ENCODE measurements at regions not wholly inside any gene's neighbourhood (a gene's known extent, or its start where the extent isn't known, plus 50 kb on each side); places are given as distances from the start of the nearest gene placed in this dataset.
A peak's percentile ranks its signal among the peaks of the same experiment; 100 is the strongest.
"Not testable (repeated sequence)": the region's sequence is repeated elsewhere in the genome, so short reads cannot be mapped to it uniquely, and the experiment has no call there.

DNA sequence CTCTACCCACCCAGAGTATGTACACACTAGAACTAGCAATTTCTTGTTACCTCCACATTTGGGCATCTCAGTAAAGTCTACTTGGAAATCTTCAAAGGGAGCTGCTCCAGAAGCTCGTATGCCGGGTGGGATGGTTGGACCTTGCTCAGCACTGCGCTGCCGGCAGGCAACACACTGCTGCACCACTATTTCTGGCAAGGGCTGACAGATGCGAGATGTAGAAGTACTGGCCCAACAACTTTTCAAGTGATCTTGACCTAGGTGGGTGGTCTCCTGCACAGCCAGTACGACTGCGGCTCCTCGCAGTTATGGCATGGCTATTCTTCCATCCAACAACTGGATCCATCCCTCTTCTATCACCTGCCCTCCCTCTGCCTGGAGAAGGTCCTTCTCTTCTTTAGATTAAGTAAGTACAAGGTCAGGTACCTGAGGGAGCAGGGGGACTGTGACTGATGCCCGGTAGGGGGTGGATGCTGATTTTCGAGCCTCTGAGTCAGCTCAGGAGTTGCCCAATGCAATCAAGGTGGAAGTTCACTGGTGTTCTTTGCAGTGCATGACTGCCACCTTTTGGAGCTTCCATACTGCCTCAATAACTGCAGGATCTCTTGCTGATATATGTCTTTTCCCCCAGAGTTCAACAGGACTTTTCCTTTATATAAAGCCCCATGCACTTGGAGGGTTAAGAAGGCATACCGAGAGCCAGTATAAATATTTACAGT is 100.4 kb upstream of the SLC1A4 start:
- H3K27me3 Mint-ChIP-seq: peaks cover 17% of the 10 kb centered on the region
- H3K4me1 Mint-ChIP-seq: no peaks in the 10 kb centered on the region
- ChIA-PET CTCF (interaction anchor here (1.2 kb wide), 1 partner anchor 10 kb away, joined by 3 read pairs; no protein-coding TSS in a partner anchor), POLR2A (interaction anchor here (0.7 kb wide), 1 partner anchor 24 kb away, joined by 3 read pairs; no protein-coding TSS in a partner anchor)
- H3K36me3 Mint-ChIP-seq (ENCODE audit: low read depth): peaks cover 3% of the 10 kb centered on the region
- no peak for DNase-seq
- H3K4me3 Mint-ChIP-seq: no peak overlapping the region
- H3K9me3 Mint-ChIP-seq: peaks cover 4% of the 10 kb centered on the region
- H3K27ac Mint-ChIP-seq: no peak overlapping the region

GRCh38 chr2:64889803-64890202 is 99.4 kb upstream of the SLC1A4 start:
- H3K9me3 Mint-ChIP-seq: peaks cover 4% of the 10 kb centered on the region
- no peak for DNase-seq
- POLR2A ChIA-PET: no interaction called here
- CTCF ChIA-PET: no interaction called here
- H3K27ac Mint-ChIP-seq: no peak overlapping the region
- H3K36me3 Mint-ChIP-seq (ENCODE audit: low read depth): peaks cover 3% of the 10 kb centered on the region
- H3K4me1 Mint-ChIP-seq: no peaks in the 10 kb centered on the region
- peaks cover 24% of the 10 kb centered on the region for H3K27me3 Mint-ChIP-seq
- H3K4me3 Mint-ChIP-seq: no peak overlapping the region

- POLR2A ChIA-PET, CTCF ChIA-PET: not testable (repeated sequence)
Observed at GRCh38 chr2:64896572-64896971, 92.6 kb upstream of the SLC1A4 start.

GRCh38 chr2:64899081-64899865 is 89.9 kb upstream of the SLC1A4 start:
- DNase-seq: no peak
- Mint-ChIP-seq H3K4me3 (no peak overlapping the region), H3K36me3 (ENCODE audit: low read depth) (peaks cover 2% of the 10 kb centered on the region), H3K4me1 (peaks cover 8% of the 10 kb centered on the region), H3K27ac (no peak overlapping the region), H3K27me3 (peaks cover 18% of the 10 kb centered on the region), H3K9me3 (no peaks in the 10 kb centered on the region)
- ChIA-PET POLR2A (no interaction called here), CTCF (no interaction called here)

More at GRCh38 chr2:64896572-64896971, 92.6 kb upstream of the SLC1A4 start:
- H3K4me3 Mint-ChIP-seq; H3K9me3 Mint-ChIP-seq; H3K27ac Mint-ChIP-seq; H3K4me1 Mint-ChIP-seq; DNase-seq; H3K36me3 Mint-ChIP-seq (ENCODE audit: low read depth): not testable (repeated sequence)
- peaks cover 34% of the 10 kb centered on the region for H3K27me3 Mint-ChIP-seq

DNA sequence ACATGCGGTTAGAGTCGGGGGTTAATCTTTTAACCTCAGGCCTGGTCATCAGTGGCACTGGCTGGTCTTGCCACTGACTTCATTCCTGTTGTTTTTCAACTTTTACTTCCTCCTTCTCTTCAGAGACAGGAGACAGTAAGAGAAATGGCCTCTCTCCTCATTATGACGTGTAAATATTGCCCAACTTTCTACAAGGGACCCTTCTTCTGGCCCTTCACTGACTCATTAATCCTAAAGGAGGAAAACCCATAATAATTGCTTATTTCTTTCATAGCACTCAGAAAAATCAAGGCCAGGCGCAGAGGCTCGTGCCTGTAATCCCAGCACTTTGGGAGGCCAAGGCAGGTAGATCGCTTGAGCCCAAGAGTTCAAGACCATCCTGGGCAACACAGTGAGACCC is 89.3 kb upstream of the SLC1A4 start:
- H3K9me3 Mint-ChIP-seq, POLR2A ChIA-PET, DNase-seq: not testable (repeated sequence)

DNA sequence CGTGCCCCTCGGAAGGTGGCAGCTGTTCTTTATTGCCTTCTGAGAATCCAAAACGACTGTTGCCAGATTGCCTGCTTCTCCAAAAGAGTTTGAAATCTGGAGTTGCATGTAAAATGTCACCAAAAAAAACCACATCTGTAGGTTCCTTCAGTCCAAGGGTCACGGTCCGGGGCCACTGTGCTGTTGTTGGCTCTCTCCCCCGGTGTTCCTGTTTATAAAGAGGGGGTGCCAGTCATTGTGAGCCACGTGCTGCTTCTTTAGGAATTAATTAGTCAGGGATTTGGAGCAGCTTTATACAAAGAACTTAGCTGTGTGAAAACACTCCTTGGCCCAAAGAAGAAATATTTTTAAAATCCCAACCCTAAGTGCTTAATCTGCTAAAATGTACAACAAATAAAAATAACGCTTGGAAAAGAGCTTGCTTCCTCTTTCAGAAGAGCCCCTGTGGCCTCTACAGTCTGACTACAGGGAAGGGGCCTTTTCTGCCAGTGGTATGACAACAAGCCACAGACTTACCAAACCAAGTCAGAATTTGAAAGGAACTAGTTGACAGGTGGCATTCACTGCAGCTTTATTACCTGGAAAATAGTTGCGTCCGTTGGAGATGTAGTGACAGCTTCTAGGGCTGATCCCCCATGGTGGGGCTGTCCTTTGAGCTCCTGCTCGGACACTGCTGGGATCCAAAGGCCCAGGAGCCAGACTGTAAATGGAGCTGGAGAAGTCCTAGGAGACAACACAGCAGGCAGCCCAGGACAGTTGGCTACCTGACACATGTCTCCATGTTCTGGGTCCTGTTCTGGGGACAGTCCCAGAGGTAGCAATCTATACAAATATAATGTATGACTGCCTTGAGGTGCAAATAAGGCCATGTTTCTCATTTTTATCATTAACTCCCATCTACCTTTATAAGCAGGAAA is 84.5 kb upstream of the SLC1A4 start:
- DNase-seq: no peak
- Mint-ChIP-seq H3K27ac (no peak overlapping the region), H3K4me3 (no peak overlapping the region), H3K36me3 (ENCODE audit: low read depth) (no peaks in the 10 kb centered on the region), H3K4me1 (peaks cover 1% of the 10 kb centered on the region), H3K9me3 (no peaks in the 10 kb centered on the region), H3K27me3 (peaks cover 8% of the 10 kb centered on the region)
- POLR2A ChIA-PET: no interaction called here
- CTCF ChIA-PET: interaction anchor here (0.6 to 2.0 kb wide), 5 partner anchors 11 to 318 kb away, joined by 3 to 12 read pairs (median 3); no protein-coding TSS in a partner anchor

More for the DNA sequence above, 89.3 kb upstream of the SLC1A4 start:
- not testable (repeated sequence) for H3K36me3 Mint-ChIP-seq (ENCODE audit: low read depth); H3K4me1 Mint-ChIP-seq; H3K27ac Mint-ChIP-seq; H3K4me3 Mint-ChIP-seq
- CTCF ChIA-PET: interaction anchor here (0.6 kb wide), 1 partner anchor 291 kb away, joined by 4 read pairs; no protein-coding TSS in a partner anchor
- H3K27me3 Mint-ChIP-seq: peaks cover 15% of the 10 kb centered on the region

- H3K27me3 Mint-ChIP-seq: peaks cover 8% of the 10 kb centered on the region
- peaks cover 1% of the 10 kb centered on the region for H3K4me1 Mint-ChIP-seq
- ChIA-PET POLR2A (no interaction called here), CTCF (interaction anchor here (1.1 to 2.0 kb wide), 3 partner anchors 10 to 159 kb away, joined by 3 to 12 read pairs (median 3); no protein-coding TSS in a partner anchor)
- no peak for DNase-seq
- no peak overlapping the region for H3K27ac Mint-ChIP-seq
- H3K36me3 Mint-ChIP-seq (ENCODE audit: low read depth): no peaks in the 10 kb centered on the region
- no peaks in the 10 kb centered on the region for H3K9me3 Mint-ChIP-seq
- no peak overlapping the region for H3K4me3 Mint-ChIP-seq
Observed at GRCh38 chr2:64905338-64906024, 83.7 kb upstream of the SLC1A4 start.

- H3K4me1 Mint-ChIP-seq: peaks cover 7% of the 10 kb centered on the region
- H3K9me3 Mint-ChIP-seq: no peaks in the 10 kb centered on the region
- POLR2A ChIA-PET: no interaction called here
- no peak overlapping the region for H3K4me3 Mint-ChIP-seq
- H3K27me3 Mint-ChIP-seq: peaks cover 8% of the 10 kb centered on the region
- CTCF ChIA-PET: interaction anchor here (0.6 to 0.9 kb wide), 2 partner anchors 158 to 229 kb away, joined by 3 to 4 read pairs; no protein-coding TSS in a partner anchor
- DNase-seq: no peak
- no peak overlapping the region for H3K27ac Mint-ChIP-seq
- no peaks in the 10 kb centered on the region for H3K36me3 Mint-ChIP-seq (ENCODE audit: low read depth)
Observed at GRCh38 chr2:64906853-64907536, 82.2 kb upstream of the SLC1A4 start.

- H3K27me3 Mint-ChIP-seq: peaks cover 5% of the 10 kb centered on the region
- H3K27ac Mint-ChIP-seq: no peak overlapping the region
- ChIA-PET CTCF (interaction anchor here (0.9 kb wide), 1 partner anchor 9 kb away, joined by 4 read pairs; no protein-coding TSS in a partner anchor), POLR2A (no interaction called here)
- H3K4me3 Mint-ChIP-seq: no peak overlapping the region
- H3K4me1 Mint-ChIP-seq: peaks cover 11% of the 10 kb centered on the region
- no peak for DNase-seq
- H3K36me3 Mint-ChIP-seq (ENCODE audit: low read depth): no peaks in the 10 kb centered on the region
- no peaks in the 10 kb centered on the region for H3K9me3 Mint-ChIP-seq
Observed at GRCh38 chr2:64908406-64908805, 80.8 kb upstream of the SLC1A4 start.

DNA sequence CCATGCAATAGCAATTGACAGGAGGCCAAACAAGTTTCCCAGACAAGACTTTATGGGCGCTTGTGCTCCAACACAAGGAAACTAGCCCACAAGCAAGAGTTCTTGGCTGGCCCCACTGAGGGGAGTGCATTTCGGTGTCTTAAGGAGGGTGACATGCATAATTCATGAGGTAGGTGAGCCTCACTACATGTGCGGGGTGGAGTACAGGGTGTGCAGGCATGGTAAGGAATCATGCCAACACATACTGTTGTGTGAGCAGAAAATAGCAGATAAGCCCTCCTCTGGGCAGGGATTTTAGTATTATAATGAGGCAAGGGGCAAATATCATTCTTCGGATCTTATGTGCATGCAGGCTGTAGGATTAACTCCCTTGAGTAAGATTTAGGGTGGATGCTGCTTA is 78.7 kb upstream of the SLC1A4 start:
- POLR2A ChIA-PET: no interaction called here
- H3K4me1 Mint-ChIP-seq: peaks cover 19% of the 10 kb centered on the region
- CTCF ChIA-PET: no interaction called here
- H3K4me3 Mint-ChIP-seq: no peak overlapping the region
- no peaks in the 10 kb centered on the region for H3K9me3 Mint-ChIP-seq
- peaks cover 2% of the 10 kb centered on the region for H3K27me3 Mint-ChIP-seq
- no peak overlapping the region for H3K27ac Mint-ChIP-seq
- no peak for DNase-seq
- H3K36me3 Mint-ChIP-seq (ENCODE audit: low read depth): no peaks in the 10 kb centered on the region

- Mint-ChIP-seq H3K27me3 (peaks cover 2% of the 10 kb centered on the region), H3K9me3 (no peaks in the 10 kb centered on the region), H3K4me3 (no peak overlapping the region), H3K4me1 (peaks cover 20% of the 10 kb centered on the region), H3K27ac (no peak overlapping the region), H3K36me3 (ENCODE audit: low read depth) (no peaks in the 10 kb centered on the region)
- ChIA-PET POLR2A (no interaction called here), CTCF (no interaction called here)
- no peak for DNase-seq
Observed at GRCh38 chr2:64910972-64911433, 78.2 kb upstream of the SLC1A4 start.

DNA sequence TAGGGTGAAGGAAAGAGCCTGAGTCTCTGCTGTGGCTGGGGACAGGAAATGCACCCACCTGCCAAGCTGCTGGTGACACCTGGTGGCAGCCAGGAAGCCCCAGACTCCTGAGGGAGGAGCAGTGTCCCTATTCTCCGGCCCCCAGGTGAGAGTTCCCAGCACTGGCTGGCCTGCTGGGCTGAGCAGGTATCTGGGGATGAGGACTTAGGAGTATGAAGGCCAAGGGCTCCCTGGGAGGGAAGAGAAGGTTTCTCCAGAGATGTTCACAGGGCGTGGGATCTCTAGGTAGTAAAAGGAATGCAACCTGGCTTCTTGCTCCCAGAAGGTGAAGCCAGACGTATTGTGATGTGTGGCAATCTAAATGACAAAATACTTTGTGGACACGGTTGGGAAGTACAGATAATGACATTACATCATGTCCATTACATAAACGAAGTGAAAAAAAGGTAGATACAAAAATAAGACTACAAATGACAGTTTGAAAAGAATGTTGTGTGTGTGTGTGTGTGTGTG is 75.8 kb upstream of the SLC1A4 start:
- no peaks in the 10 kb centered on the region for H3K27me3 Mint-ChIP-seq
- no peak overlapping the region for H3K4me3 Mint-ChIP-seq
- no peaks in the 10 kb centered on the region for H3K36me3 Mint-ChIP-seq (ENCODE audit: low read depth)
- no peak overlapping the region for H3K27ac Mint-ChIP-seq
- H3K4me1 Mint-ChIP-seq: peaks cover 32% of the 10 kb centered on the region
- ChIA-PET POLR2A (no interaction called here), CTCF (interaction anchor here (0.6 to 2.0 kb wide), 7 partner anchors 19 to 391 kb away, joined by 3 to 10 read pairs (median 3); no protein-coding TSS in a partner anchor)
- no peaks in the 10 kb centered on the region for H3K9me3 Mint-ChIP-seq
- peak; percentile 26 for DNase-seq
